GM10266 (cell line): ENCODE measurements at regions not wholly inside any gene's neighbourhood (a gene's known extent, or its start where the extent isn't known, plus 50 kb on each side); places are given as distances from the start of the nearest gene placed in this dataset.

Experiments
- DNase-seq: peaks from one replicate; pipeline ENCODE4 v3.0.0; 2012; ENCODE audit errors: extremely low spot score
- CTCF ChIP-seq: IDR thresholded peaks from 2 replicates; pipeline ENCODE4 v1.5.1; 2012; ENCODE audit warnings: mild to moderate bottlenecking, low read depth; ENCODE audit not compliant: control insufficient read depth, insufficient read depth; ENCODE audit errors: missing control alignments

DNA sequence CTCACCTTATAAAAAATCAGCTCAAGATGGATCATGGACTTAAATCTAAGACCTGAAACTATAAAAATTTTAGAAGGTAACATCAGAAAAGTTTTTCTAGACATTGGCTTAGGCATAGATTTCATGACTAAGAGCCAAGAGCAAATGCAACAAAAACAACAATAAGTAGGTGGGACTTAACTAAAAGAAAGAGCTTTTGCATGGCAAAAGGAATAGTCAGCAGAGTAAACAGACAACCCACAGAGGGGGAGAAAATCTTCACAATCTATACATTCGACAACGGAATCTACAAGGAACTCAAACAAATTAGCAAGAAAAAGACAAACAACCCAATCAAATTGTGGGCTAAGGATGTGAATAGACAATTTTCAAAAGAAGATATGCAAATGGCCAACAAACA, 368.4 kb upstream of the KIF2B start:
- no peak for TF ChIP-seq CTCF
- no peak for DNase-seq

- no peak for TF ChIP-seq CTCF
Observed at GRCh38 chr17:53449324-53449723, 373.4 kb upstream of the KIF2B start.

DNA sequence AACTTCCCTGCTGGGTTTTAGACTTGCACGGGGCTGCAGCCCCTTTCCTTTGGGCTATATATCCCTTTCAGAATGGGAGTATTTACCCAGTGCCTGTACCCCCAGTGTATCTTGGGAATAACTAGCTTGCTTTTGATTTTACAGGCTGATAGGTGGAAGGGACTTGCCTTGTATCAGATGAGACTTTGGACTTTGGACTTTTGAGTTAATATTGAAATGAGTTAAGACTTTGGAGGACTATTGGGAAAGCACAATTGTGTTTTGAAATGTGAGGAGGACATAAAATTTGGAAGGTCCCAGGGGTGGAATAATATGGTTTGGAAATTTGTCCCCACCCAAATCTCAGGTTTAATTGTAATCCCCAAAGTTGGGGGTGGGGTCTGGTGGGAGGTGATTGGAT, 393.8 kb upstream of the KIF2B start:
- TF ChIP-seq CTCF: no peak
- no peak for DNase-seq

More at GRCh38 chr17:53449324-53449723, 373.4 kb upstream of the KIF2B start:
- no peak for DNase-seq

DNA sequence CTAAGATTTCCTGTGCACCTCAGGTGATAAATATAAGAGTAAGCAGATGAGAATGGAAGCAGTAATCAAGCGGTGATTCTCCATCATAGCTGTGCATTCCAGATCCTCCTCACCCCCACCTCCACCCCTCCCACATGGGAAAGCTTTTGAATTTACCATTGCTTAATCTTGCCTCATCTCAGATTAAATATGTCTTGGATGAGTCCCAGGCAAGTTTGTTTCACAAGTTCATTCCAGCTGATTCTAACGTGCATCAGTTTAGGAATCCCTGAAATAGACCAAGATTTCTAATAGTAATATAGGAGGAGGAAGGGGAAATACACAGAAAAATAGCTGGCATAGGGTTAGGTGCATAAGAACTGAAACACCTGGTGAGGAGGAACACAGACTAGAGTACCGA, 396.2 kb upstream of the KIF2B start:
- DNase-seq: no peak
- no peak for TF ChIP-seq CTCF

DNA sequence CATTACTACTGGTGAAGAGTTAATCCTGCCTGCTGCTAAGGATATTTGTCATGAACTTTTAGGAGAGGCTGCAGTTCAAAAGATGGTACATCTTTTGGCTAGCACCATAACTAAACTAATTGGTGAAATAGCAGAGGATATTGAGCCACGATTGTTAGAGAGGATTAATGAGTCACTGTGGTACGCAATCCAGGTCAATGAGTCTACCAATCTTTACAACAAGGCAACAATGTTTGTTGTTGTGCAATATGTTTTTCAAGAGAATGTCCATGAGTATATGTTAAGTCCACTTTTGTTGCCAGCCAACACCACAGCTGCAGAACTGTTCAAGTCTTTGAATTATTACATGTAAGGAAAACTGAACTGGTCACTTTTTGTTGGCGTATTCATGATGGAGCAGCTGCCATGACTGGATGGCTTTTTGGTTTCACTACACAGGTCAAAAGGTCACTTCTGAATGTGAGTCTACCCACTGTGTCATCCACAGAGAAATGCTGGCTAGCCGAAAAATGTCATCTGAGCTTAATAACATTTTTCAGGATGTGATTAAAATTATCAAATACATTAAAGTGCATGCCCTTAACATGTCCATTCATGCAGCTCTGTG, 402.6 kb upstream of the KIF2B start:
- no peak for DNase-seq

GRCh38 chr17:53409588-53409987, 413.1 kb upstream of the KIF2B start:
- no peak for DNase-seq
- TF ChIP-seq CTCF: no peak

More for the DNA sequence above, 402.6 kb upstream of the KIF2B start:
- TF ChIP-seq CTCF: no peak

GRCh38 chr17:53406907-53407306, 415.8 kb upstream of the KIF2B start:
- no peak for TF ChIP-seq CTCF
- DNase-seq: no peak
